HG03196 (cell line): ENCODE measurements at regions not wholly inside any gene's neighbourhood (a gene's known extent, or its start where the extent isn't known, plus 50 kb on each side); places are given as distances from the start of the nearest gene placed in this dataset.

Experiments used
- ATAC-seq: cut with Tn5 transposase; IDR thresholded peaks from one replicate; pipeline ENCODE4 v1.9.1; 2021; ENCODE audit not compliant: unreplicated experiment

- ATAC-seq: no peak
Measured at GRCh38 chr20:11328839-11329238, 588.9 kb upstream of the BTBD3 start.

DNA sequence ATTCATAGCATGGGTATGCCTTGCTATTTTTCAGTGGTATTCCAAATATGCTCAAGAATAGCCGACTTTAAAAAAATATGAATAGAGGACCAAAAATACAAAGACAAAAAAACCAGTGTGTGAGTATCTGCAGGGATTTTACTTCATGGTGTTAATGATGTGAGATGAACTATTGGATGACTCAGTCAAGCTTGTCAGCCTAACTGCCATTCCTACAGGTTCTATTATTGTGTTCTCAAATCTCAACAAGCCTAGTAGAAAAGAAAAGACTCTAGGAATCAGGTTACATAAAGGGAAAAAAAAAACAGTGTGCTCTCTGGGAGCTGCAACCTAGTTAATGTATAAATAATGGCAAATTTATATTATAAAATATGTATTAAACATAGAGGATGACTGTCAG, 588.4 kb upstream of the BTBD3 start:
- ATAC-seq: no peak

- ATAC-seq: no peak
Measured at GRCh38 chr20:11331096-11331495, 586.6 kb upstream of the BTBD3 start.

DNA sequence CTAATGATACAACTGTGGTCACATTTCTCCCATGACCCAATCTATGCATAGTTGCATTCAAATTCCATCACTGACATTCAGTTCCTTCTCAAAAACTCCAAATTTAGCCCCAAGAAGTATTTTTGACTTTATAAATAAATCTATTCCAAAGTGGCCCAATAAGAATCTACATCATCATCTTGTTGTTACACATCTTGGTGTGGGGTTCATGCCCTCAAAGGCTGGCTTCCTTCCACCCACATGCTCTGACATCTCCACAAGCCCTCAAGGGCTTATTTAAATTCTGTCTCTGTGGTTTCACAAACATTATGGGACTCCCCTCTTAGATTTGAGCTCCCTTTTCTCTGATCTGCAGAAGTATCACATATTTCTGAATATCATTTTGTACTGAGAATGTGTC, 585.3 kb upstream of the BTBD3 start:
- no peak for ATAC-seq

- ATAC-seq: no peak
Measured at GRCh38 chr20:11333634-11334033, 584.1 kb upstream of the BTBD3 start.

DNA sequence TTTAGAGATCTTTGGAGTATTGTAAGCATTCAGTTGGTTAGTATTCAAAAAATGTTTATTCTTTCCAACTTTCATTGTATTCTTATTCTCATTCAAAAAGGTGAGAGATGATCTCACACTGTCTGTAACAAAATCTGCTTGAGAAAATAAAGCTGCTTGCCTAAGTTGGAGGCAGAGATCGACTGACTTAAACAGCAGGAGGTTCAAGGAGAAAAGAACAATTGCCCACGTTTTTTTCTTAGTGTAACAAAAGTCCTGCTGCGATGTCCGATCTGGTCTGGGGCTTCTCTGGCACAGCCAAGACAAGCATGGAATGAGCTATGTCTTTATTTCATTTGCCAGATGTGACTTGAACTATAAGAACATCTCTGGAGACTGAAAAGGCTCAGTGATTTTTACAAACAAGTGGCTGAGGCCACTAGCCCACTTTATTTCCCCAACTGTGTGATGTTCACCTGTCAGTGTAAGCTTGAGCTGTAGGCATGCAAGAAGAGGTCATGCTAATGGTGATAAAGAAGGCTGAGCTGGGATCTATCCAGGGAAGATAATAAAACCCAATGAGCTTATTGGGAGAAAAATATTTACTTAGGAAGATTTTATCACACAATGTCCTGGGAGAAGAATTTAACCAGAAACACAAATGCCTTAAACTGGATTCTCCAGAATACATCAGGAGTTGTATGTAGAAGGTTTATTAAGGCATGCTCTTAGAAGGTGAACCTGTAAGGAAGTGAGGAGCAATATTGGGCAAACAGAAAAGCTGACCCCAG, 580.1 kb upstream of the BTBD3 start:
- ATAC-seq: no peak

- no peak for ATAC-seq
Measured at GRCh38 chr20:11338496-11339306, 579.0 kb upstream of the BTBD3 start.

GRCh38 chr20:11344939-11345338, 572.8 kb upstream of the BTBD3 start:
- ATAC-seq: no peak

GRCh38 chr20:11347738-11348137, 570.0 kb upstream of the BTBD3 start:
- ATAC-seq: no peak

- ATAC-seq: no peak
Measured at GRCh38 chr20:11350126-11351005, 567.3 kb upstream of the BTBD3 start.

DNA sequence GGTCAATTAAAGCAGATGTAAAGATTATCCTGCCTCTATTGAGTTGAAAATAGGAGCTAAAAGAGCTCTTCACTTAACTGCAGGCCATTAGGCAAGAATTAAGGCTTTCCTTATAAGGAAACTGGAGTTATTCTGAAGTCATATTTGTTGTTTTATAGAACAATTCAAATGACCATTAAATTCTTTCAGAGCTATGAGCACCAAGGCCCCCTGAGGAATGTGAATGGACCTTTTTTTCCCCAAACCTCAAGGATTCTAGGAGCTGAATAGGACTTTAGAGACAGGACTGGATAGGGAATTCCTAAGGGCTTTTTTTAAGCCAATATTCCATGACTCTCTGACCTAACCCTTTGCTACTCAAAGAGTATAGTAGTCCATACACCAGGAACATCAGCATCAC, 565.7 kb upstream of the BTBD3 start:
- ATAC-seq: no peak

- ATAC-seq: no peak
Measured at GRCh38 chr20:11354846-11355245, 562.8 kb upstream of the BTBD3 start.

GRCh38 chr20:11355345-11355744, 562.3 kb upstream of the BTBD3 start:
- no peak for ATAC-seq

GRCh38 chr20:11356061-11356460, 561.6 kb upstream of the BTBD3 start:
- no peak for ATAC-seq

GRCh38 chr20:11362450-11362849, 555.2 kb upstream of the BTBD3 start:
- ATAC-seq: no peak

DNA sequence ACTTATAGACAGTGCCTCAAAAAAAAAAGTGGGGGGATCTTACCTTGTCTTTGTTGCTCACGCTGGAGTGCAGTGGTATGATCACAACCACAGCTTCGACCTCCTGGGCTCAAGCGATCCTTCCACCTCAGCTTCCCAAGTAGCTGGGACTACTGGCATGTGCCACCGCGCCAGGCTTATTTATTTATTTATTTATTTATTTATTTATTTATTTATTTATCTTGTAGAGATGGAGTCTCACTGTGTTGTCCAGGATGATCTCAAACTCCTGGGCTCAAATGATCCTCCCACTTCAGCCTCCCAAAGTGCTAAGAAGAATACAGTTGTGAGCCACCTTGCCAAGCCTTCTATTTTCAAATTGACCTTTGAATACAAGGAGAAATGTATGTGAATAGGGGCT, 553.0 kb upstream of the BTBD3 start:
- ATAC-seq: no peak

DNA sequence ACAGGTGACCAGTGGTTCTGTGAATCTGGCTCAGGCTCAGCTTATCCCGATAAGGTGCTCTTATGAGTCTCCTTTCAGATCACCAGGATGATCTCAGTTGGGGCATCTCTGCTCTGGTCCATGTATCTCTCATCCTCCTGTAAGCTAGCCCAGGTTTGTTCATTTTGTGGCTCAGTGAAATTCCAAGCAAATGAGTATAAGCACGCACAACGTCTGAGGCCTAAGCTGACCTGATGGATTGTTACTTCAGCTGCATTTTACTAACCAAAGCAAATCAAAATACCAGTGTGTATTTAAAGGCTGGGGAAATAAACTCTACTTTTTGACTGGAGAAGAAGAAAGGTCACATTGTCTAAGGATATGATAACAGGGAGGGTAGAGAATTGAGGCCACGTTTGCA, 551.0 kb upstream of the BTBD3 start:
- ATAC-seq: no peak

GRCh38 chr20:11368499-11368898, 549.2 kb upstream of the BTBD3 start:
- no peak for ATAC-seq

- no peak for ATAC-seq
Measured at GRCh38 chr20:11368965-11369711, 548.6 kb upstream of the BTBD3 start.

- no peak for ATAC-seq
Measured at GRCh38 chr20:11371831-11372230, 545.9 kb upstream of the BTBD3 start.
